ENCODE measurements at regions not wholly inside any gene's neighbourhood (a gene's known extent, or its start where the extent isn't known, plus 50 kb on each side); places are given as distances from the start of the nearest gene placed in this dataset.

GRCh38 chr1:29625084-29625420 is 388.7 kb downstream of the PTPRU start:
- no peak for TF ChIP-seq CTCF (IDR thresholded peaks at IDR 0.05)
- no peak for TF ChIP-seq EZH2phosphoT487 (IDR thresholded peaks at IDR 0.05)

Measured in neural progenitor cell (in vitro differentiated cells).